ENCODE measurements at regions not wholly inside any gene's neighbourhood (a gene's known extent, or its start where the extent isn't known, plus 50 kb on each side); places are given as distances from the start of the nearest gene placed in this dataset.
"Not testable (repeated sequence)": the region's sequence is repeated elsewhere in the genome, so short reads cannot be mapped to it uniquely, and the experiment has no call there.

GRCh38 chr20:51958099-51959065, 156.1 kb upstream of the SALL4 start:
- DNase-seq (ENCODE audit: low read depth in 2 of 2) = no peak

DNA sequence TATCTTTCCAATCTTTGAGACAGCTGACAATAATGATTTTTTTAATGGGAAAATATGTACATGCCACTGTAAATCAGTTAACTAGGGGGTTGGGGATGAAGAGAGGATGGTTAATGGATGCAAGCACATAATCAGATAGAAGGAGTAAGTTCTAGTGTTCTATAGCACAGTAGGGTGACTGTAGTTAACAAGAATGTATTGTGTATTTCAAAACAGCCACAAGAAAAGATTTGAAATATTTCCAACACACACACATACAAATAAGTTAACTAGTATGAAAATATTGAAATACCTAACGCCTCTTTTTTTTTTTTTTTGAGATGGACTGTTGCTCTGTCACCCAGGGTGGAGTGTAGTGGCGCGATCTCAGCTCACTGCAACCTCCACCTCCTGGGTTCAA, 153.4 kb upstream of the SALL4 start:
- DNase-seq (ENCODE audit: low read depth in 2 of 2) = no peak

DNA sequence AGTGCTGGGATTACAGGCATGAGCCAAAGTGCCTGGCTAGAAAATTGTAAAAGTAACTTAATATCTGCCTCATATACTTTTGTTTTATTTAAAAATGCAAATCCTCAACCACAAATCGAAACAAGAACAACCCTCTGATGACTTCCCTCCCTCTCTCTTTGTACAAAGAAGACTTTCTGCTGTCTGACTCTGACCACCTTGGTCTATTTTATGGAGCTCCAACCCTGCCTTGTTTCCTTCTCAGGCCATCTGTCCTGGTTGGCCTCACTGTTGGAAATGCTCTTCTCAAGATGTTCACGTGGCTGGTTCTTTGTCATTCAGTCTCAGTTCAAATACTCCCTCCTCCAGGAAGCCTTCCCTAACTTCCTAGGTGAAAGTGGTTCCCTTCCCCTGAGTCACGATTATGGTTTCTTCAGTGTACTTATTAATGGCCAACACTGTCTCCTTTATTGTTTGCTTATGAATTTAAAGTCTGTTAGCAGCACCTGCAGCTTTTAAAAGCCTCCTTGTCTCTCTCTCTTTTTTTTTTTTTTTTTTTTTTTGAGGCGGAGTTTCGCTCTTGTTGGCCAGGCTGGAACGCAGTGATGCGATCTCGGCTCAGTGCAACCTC, 151.5 kb upstream of the SALL4 start:
- DNase-seq (ENCODE audit: low read depth in 2 of 2) = no peak

DNA sequence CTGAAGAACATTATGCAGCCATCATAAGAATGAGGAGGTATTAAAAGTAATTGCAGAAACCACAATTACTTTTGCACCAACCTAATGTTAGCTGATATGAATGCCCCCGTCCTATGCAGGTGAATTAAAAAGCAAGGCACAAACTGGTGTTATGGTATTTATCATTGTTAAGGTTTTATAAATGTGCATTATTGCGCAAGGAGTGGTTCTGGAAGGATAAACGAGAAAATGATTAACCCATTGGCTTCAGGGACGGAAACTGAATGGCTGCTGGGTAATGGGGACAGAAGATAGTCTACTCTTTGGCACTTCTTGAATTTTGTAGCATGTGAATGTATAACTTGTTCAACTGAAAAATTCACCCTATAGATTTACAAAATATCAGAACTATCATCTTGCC, 148.6 kb upstream of the SALL4 start:
- no peak for DNase-seq (ENCODE audit: low read depth in 2 of 2)

DNA sequence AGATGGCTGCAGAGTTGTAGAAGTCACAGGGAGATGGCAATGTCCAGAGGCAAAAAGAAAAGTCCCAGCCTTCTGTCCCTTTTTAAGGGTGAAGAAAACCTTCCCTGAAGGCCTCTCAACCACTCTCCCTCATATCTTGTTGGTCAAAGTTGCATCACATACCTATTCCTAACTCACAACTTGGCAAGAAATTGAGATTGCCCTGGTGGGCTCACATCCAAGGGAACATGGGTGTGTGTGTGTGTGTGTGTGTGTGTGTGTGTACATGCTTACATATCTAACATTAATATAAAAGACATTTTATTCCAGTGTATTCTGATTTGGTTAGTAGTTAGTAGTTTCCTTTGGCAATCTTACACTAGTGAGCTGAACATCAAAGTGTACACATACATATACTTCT, 144.3 kb upstream of the SALL4 start:
- no peak for DNase-seq (ENCODE audit: low read depth in 2 of 2)

DNA sequence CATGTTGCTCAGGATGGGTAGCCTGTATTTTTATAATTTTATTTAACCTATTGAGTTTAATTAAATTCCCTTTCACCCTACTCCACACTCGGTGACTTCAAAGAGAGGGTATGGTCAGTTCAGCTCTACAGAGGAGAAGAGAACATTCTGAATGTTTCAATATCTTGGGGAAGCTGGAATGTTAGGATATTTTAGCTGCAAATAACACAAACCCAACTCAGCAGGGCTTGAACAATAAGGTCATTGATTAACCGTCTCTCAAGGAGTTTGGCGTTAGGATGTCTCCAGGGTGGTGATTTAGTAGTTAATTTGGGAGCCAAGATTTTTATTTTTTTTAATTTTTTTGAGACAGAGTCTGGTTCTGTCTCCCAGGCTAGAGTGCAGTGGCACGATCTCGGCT, 143.6 kb upstream of the SALL4 start:
- no peak for DNase-seq (ENCODE audit: low read depth in 2 of 2)

GRCh38 chr20:51945177-51945576, 142.9 kb upstream of the SALL4 start:
- no peak for DNase-seq (ENCODE audit: low read depth in 2 of 2)

DNA sequence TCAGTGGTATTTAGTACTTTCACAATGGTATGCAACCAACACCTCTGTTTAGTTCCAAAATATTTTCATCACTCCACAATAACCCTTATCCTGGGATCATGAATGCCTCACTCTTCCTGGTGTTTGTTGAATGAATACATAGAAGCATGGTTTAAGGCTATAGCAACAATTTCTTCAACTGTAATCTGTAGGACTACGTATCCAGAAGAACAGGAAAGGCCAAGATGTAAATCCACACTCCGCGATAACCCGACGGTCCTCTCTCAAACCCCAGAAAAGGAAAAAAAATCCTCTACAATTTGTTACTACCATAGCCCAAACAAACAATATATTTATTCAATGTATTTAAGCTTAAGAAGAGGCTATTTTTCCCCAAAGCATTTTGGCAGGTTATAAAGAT, 141.4 kb upstream of the SALL4 start:
- DNase-seq (ENCODE audit: low read depth in 2 of 2) = no peak

GRCh38 chr20:51943326-51943725, 141.0 kb upstream of the SALL4 start:
- DNase-seq (ENCODE audit: low read depth in 2 of 2) = not testable (repeated sequence)

- no peak for DNase-seq (ENCODE audit: low read depth in 2 of 2)
Measured at GRCh38 chr20:51941503-51941902, 139.2 kb upstream of the SALL4 start.

DNA sequence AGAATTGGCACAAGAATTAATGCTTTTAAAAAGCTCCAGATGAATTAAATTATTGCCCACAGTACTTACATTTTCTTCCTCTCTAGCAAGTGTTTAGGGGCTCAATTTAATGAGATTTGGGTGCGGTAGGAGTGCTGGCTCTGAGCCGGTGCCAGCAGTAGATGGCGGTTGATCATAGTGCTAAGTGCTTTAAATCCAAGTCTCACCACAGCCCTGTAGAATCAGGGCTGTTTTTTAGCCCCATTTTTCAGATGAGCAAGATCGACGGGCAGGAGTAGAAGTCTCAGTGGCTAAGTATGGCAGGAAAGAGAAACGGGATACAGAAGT, 136.9 kb upstream of the SALL4 start:
- DNase-seq (ENCODE audit: low read depth in 2 of 2) = no peak

GRCh38 chr20:51938559-51939258, 136.4 kb upstream of the SALL4 start:
- DNase-seq (ENCODE audit: low read depth in 2 of 2) = no peak

GRCh38 chr20:51937779-51938178, 135.5 kb upstream of the SALL4 start:
- DNase-seq (ENCODE audit: low read depth in 2 of 2) = no peak

DNA sequence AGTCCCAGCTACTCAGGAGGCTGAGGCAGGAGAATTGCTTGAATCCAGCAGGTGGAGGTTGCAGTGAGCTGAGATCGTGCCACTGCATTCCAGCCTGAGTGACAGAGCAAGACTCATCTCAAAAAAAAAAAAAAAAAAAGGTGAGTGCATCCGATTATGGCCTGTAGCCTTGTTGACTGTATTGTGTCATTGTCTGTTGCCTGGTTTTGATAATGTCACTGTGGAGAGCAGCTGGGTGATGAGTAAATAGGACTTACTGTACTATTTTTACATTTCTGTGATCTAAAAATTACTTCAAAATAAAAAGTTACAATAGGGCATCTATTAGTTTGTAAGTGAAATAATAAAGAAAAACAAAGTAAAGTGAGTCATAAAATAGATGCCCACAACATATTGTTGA, 134.1 kb upstream of the SALL4 start:
- DNase-seq (ENCODE audit: low read depth in 2 of 2) = no peak

DNA sequence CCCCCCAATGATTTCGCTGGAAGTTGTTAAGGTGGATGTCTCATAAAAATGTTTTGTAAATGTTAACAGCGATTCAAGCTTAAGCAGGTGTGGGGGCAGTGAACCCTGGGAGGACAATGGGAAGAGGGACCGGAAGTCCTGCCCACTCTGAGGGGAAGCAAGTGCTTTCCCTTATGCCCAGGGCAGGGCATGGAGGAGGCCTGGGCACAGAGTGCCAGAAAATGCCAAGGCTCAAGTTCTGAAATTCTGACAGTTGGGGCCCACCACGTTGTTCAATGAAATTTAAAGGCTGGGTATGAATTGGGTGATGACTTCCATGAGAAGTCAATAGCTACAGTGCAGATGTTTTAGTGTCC, 132.7 kb upstream of the SALL4 start:
- no peak for DNase-seq (ENCODE audit: low read depth in 2 of 2)

- DNase-seq (ENCODE audit: low read depth in 2 of 2) = no peak
Measured at GRCh38 chr20:51934301-51935002, 132.1 kb upstream of the SALL4 start.

DNA sequence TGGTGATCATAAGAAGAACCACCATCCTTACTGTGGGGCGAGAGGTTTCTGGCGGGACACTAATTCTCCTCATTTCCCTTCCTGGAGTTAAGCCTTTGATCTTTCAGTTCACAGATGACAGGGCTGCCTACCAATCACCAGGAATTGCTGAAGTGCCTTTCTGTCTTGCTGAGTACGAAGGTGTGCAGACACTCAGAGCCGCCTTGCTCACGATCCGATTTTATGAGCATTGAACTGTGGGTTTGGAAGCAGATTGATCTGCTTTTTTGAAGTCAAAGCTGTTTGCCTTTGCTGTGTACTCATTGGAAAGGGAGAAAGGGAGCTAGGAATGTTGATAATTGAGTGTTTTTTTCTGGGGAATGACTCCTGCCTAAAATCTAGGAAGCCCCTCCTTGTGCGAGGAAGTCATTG, 129.1 kb upstream of the SALL4 start:
- DNase-seq (ENCODE audit: low read depth in 2 of 2) = no peak

DNA sequence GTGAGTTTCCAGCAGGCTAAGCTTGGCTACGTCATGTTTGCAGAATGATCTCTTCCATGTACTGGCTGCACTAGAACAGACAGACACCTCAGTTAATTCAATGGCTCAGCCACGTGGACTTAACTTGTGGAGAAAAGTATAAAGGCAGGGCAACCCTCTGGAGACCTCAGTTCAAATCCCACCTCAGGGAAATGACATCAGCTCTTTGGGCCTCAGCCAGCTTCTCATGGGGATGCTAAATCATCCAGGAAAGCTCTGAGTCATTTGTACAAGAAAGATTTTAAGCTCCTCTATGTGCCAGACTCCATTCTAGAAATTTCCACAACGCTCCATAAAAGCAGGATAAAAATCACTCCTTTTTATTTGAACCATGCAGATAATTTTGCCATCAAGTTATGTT, 128.5 kb upstream of the SALL4 start:
- no peak for DNase-seq (ENCODE audit: low read depth in 2 of 2)

- DNase-seq (ENCODE audit: low read depth in 2 of 2) = no peak
Measured at GRCh38 chr20:51928931-51929330, 126.6 kb upstream of the SALL4 start.

GRCh38 chr20:51927970-51928369, 125.6 kb upstream of the SALL4 start:
- DNase-seq (ENCODE audit: low read depth in 2 of 2) = not testable (repeated sequence)

GRCh38 chr20:51926670-51927305, 124.5 kb upstream of the SALL4 start:
- no peak for DNase-seq (ENCODE audit: low read depth in 2 of 2)

DNA sequence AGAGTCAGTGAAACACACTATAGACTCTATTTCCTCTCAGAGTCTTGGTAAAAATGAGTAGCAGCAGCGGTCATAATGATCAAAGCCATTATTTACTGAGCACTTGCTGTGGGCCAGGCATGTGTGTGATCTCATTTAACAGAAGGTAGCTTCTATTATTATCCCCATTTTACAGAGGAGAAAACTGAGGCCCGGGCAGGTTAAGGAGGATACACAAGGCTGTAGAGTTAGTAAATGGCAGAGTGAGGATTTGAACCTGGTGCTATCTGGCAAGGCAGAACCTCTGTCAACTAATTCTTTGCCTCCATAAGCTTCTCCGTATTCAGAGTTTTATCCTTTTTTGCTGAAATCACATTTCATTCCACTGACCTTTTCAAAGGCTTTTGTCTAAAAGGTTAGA, 122.2 kb upstream of the SALL4 start:
- DNase-seq (ENCODE audit: low read depth in 2 of 2) = no peak

Measured in activated CD8-positive, alpha-beta memory T cell treated with anti-CD3 and anti-CD28 coated beads for 4 hours (primary cell).